ENCODE measurements at regions not wholly inside any gene's neighbourhood (a gene's known extent, or its start where the extent isn't known, plus 50 kb on each side); places are given as distances from the start of the nearest gene placed in this dataset.

DNA sequence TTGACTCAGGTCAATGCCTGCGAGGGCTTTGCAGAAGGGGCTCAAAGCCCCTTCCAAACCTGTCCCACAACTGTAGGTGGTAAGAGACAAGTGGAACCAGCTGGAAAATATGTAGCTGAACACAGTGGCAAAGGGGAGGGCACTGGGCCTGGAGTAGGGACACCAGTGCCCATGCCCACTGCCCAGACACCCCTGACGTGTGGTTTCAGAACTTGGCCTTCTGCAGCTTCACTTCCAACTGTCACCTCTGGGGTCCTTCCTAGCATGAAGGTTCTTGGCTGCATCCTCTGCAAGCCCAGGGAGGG, 233.1 kb upstream of the IRX1 start:
- Histone ChIP-seq H3K4me3 (no peak overlapping the region), H3K9me3 (no peaks in the 10 kb centered on the region), H3K4me1 (no peaks in the 10 kb centered on the region), H3K27ac (no peak overlapping the region), H3K36me3 (no peaks in the 10 kb centered on the region), H3K27me3 (no peaks in the 10 kb centered on the region)
- no peak for DNase-seq
- TF ChIP-seq, protein P1, sequence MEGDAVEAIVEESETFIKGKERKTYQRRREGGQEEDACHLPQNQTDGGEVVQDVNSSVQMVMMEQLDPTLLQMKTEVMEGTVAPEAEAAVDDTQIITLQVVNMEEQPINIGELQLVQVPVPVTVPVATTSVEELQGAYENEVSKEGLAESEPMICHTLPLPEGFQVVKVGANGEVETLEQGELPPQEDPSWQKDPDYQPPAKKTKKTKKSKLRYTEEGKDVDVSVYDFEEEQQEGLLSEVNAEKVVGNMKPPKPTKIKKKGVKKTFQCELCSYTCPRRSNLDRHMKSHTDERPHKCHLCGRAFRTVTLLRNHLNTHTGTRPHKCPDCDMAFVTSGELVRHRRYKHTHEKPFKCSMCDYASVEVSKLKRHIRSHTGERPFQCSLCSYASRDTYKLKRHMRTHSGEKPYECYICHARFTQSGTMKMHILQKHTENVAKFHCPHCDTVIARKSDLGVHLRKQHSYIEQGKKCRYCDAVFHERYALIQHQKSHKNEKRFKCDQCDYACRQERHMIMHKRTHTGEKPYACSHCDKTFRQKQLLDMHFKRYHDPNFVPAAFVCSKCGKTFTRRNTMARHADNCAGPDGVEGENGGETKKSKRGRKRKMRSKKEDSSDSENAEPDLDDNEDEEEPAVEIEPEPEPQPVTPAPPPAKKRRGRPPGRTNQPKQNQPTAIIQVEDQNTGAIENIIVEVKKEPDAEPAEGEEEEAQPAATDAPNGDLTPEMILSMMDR (IDR thresholded peaks at IDR 0.05), result no peak
- no peak for TF ChIP-seq POLR2A (IDR thresholded peaks at IDR 0.05)
- intact Hi-C loops (cut with DNase I; ENCODE audit: low total_unique reads), result no loop called here

DNA sequence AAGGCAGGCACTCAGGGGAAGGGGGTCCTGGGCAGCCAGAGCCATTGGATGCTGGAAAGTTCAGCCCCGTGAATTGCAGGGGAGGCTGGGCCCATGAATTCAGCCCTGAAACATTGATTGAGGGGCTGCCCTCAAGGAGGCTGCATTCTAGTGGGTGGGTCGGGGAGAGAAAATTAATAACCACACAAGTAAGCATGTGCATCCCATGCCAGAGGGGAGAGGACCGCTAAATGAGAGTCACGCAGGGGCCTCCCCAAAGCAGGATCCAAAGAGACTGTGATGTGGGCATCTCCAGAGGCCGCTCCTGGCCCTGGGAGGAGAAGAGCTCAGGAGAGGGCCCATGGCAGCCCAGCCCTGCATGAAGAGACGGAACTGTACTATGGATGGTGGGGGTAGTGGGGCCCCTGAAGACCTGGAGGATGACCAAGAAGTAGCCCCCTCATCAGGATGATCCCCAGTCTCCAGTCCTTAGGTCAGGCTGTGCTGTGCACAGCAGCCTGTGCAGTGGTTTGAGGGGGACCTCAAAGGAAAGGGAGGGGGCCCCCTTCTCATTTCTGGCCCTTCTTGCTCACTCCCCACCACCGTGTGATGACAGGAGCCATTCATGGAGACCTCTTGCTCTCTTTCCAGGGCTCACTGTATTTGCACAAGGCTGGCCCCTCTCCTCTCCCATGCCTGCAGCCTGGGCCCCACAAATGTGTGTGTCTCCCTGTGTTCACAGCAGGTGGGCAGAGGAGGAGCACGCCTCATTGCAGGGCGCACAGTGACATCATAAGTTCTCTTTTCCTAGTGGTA, 233.6 kb upstream of the IRX1 start:
- H3K36me3 ChIP-seq, result no peaks in the 10 kb centered on the region
- H3K27me3 ChIP-seq, result no peaks in the 10 kb centered on the region
- H3K27ac ChIP-seq, result no peak overlapping the region
- no peaks in the 10 kb centered on the region for H3K4me1 ChIP-seq
- intact Hi-C loops (cut with DNase I; ENCODE audit: low total_unique reads), result no loop called here
- no peaks in the 10 kb centered on the region for H3K9me3 ChIP-seq
- TF ChIP-seq, protein P1 (IDR thresholded peaks at IDR 0.05), result no peak
- TF ChIP-seq POLR2A (IDR thresholded peaks at IDR 0.05), result no peak
- no peak overlapping the region for H3K4me3 ChIP-seq
- DNase-seq, result no peak

DNA sequence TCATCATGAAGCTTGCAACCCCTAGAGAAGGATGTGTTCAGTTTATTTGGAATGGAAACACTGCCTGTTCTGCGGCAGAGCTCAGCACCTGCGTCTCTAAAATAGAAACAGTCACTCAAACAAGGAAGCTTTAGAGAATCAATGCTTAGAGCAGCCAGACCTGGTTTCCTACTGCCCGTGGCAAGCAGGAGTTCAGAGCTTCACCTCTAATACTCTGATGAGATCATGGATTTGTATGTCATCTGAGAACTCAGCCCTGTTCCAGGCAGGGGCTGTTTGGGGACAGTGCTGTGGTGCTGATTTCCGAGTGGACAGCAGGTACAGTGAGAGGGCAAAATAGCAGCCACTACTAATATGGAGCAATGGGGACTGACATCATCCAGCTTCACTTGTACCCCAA, 236.0 kb upstream of the IRX1 start:
- Histone ChIP-seq H3K4me1 (no peaks in the 10 kb centered on the region), H3K27me3 (no peaks in the 10 kb centered on the region), H3K27ac (no peak overlapping the region), H3K9me3 (no peaks in the 10 kb centered on the region), H3K4me3 (no peak overlapping the region), H3K36me3 (no peaks in the 10 kb centered on the region)
- DNase-seq, result no peak
- intact Hi-C loops (cut with DNase I; ENCODE audit: low total_unique reads), result no loop called here
- TF ChIP-seq, protein P1 (IDR thresholded peaks at IDR 0.05), result no peak
- no peak for TF ChIP-seq POLR2A (IDR thresholded peaks at IDR 0.05)

DNA sequence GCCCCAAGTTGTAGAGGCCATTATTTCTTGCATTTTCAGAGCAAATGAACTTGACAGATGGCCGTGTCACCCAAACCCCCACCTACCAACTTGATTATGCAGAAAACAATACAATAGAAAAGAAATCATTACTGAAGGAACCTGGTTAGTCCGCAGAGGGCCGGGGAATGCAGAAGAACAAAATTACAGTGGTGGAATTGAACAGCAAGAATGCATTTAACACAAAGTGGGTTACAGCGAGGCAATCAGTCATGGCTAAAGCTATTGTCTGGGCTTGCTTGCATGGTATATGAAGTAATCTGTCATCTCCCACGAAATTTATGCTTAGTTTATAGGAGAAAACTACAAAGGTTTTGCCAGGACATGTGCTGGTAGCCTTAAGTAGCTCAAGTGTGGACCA, 238.3 kb upstream of the IRX1 start:
- no peak for DNase-seq
- TF ChIP-seq, protein P1 (IDR thresholded peaks at IDR 0.05), result no peak
- no peak for TF ChIP-seq POLR2A (IDR thresholded peaks at IDR 0.05)
- Histone ChIP-seq H3K4me1 (no peaks in the 10 kb centered on the region), H3K36me3 (no peaks in the 10 kb centered on the region), H3K9me3 (no peaks in the 10 kb centered on the region), H3K4me3 (no peak overlapping the region), H3K27me3 (no peaks in the 10 kb centered on the region), H3K27ac (no peak overlapping the region)
- intact Hi-C loops (cut with DNase I; ENCODE audit: low total_unique reads), result no loop called here

DNA sequence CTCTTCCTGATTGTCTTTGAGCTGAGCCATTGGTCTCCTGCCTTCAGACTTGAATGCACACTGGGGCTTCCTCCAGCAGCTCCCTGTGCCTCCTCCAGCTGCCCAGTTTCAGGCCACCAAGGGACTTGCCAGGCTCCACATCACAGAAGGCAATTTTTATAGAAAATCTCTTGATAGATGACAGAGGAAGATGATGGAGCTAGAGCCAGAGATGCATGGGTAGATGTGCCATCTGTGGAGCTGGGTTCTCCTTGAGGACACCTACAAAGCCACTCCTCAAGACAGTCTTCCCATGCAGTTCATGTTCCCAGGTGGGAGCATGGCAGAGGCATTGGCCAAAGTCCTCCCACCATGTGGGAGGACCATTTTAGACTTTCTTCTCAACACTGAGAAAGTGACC, 239.6 kb upstream of the IRX1 start:
- intact Hi-C loops (cut with DNase I; ENCODE audit: low total_unique reads), result no loop called here
- H3K27me3 ChIP-seq, result no peaks in the 10 kb centered on the region
- no peak for TF ChIP-seq POLR2A (IDR thresholded peaks at IDR 0.05)
- TF ChIP-seq, protein P1 (IDR thresholded peaks at IDR 0.05), result no peak

More for the DNA sequence above, 239.6 kb upstream of the IRX1 start:
- DNase-seq, result no peak
- H3K4me3 ChIP-seq, result no peak overlapping the region
- no peaks in the 10 kb centered on the region for H3K36me3 ChIP-seq
- H3K9me3 ChIP-seq, result no peaks in the 10 kb centered on the region
- H3K4me1 ChIP-seq, result no peaks in the 10 kb centered on the region
- no peak overlapping the region for H3K27ac ChIP-seq
